CD4-positive, alpha-beta T cell treated with Interleukin-10 for 1 hour (primary cell): ENCODE measurements at regions not wholly inside any gene's neighbourhood (a gene's known extent, or its start where the extent isn't known, plus 50 kb on each side); places are given as distances from the start of the nearest gene placed in this dataset.

Experiments used
- DNase-seq: peaks from one replicate; pipeline ENCODE4 v3.0.0-alpha.2; 2020

GRCh38 chr2:18172607-18173006 is 294.1 kb downstream of the KCNS3 start:
- DNase-seq = no peak

GRCh38 chr2:18171191-18172139 is 293.0 kb downstream of the KCNS3 start:
- no peak for DNase-seq

- no peak for DNase-seq
Observed at GRCh38 chr2:18170642-18171041, 292.2 kb downstream of the KCNS3 start.

GRCh38 chr2:18169893-18170175 is 291.4 kb downstream of the KCNS3 start:
- DNase-seq = no peak

GRCh38 chr2:18169121-18169892 is 290.8 kb downstream of the KCNS3 start:
- no peak for DNase-seq

GRCh38 chr2:18167871-18168270 is 289.4 kb downstream of the KCNS3 start:
- DNase-seq = no peak

GRCh38 chr2:18161681-18162080 is 283.2 kb downstream of the KCNS3 start:
- no peak for DNase-seq

GRCh38 chr2:18159896-18160295 is 281.4 kb downstream of the KCNS3 start:
- no peak for DNase-seq

GRCh38 chr2:18156421-18156820 is 278.0 kb downstream of the KCNS3 start:
- DNase-seq = no peak

GRCh38 chr2:18156002-18156401 is 277.5 kb downstream of the KCNS3 start:
- no peak for DNase-seq

- no peak for DNase-seq
Observed at GRCh38 chr2:18154812-18155211, 276.3 kb downstream of the KCNS3 start.

- DNase-seq = no peak
Observed at GRCh38 chr2:18154259-18154658, 275.8 kb downstream of the KCNS3 start.

- no peak for DNase-seq
Observed at GRCh38 chr2:18153741-18154140, 275.3 kb downstream of the KCNS3 start.

- DNase-seq = no peak
Observed at GRCh38 chr2:18151237-18151636, 272.8 kb downstream of the KCNS3 start.

- peak; percentile 2 for DNase-seq
Observed at GRCh38 chr2:18149660-18150246, 271.3 kb downstream of the KCNS3 start.

GRCh38 chr2:18136881-18137475 is 258.5 kb downstream of the KCNS3 start:
- DNase-seq = no peak

- DNase-seq = no peak
Observed at GRCh38 chr2:18133310-18133709, 254.8 kb downstream of the KCNS3 start.

- no peak for DNase-seq
Observed at GRCh38 chr2:18132697-18133096, 254.2 kb downstream of the KCNS3 start.

- no peak for DNase-seq
Observed at GRCh38 chr2:18131761-18132160, 253.3 kb downstream of the KCNS3 start.

- DNase-seq = no peak
Observed at GRCh38 chr2:18129348-18129747, 250.9 kb downstream of the KCNS3 start.

- DNase-seq = no peak
Observed at GRCh38 chr2:18125303-18125702, 246.8 kb downstream of the KCNS3 start.

GRCh38 chr2:18124116-18124835 is 245.8 kb downstream of the KCNS3 start:
- DNase-seq = no peak

GRCh38 chr2:18123577-18123976 is 245.1 kb downstream of the KCNS3 start:
- DNase-seq = no peak
